ENCODE measurements at regions not wholly inside any gene's neighbourhood (a gene's known extent, or its start where the extent isn't known, plus 50 kb on each side); places are given as distances from the start of the nearest gene placed in this dataset.

GRCh38 chr14:100673807-100674154 is 52.9 kb upstream of the DLK1 start:
- Histone ChIP-seq H3K4me1 (ENCODE audit: low read length) (no peaks in the 10 kb centered on the region), H4K20me1 (ENCODE audit: insufficient read depth, low read length) (no peaks in the 10 kb centered on the region), H3K4me2 (ENCODE audit: low read length) (no peak overlapping the region), H3K79me2 (ENCODE audit: low read length) (no peaks in the 10 kb centered on the region), H3K36me3 (replicated peaks; ENCODE audit: low read depth, low read length) (no peaks in the 10 kb centered on the region), H3K9ac (ENCODE audit: low read length) (no peak overlapping the region), H3K27me3 (ENCODE audit: low read depth, low read length) (peaks cover 17% of the 10 kb centered on the region), H3K9me3 (ENCODE audit: insufficient read depth, low read length) (no peaks in the 10 kb centered on the region), H2AFZ (ENCODE audit: low read depth, low read length) (no peak overlapping the region), H3K4me3 (ENCODE audit: low read length) (no peak overlapping the region), H3K27ac (ENCODE audit: low read length) (no peak overlapping the region)
- no peak for TF ChIP-seq CTCF (IDR thresholded peaks at IDR 0.05; ENCODE audit: low read depth, low read length)

GRCh38 chr14:100674428-100674827 is 52.3 kb upstream of the DLK1 start:
- no peaks in the 10 kb centered on the region for H3K79me2 ChIP-seq (ENCODE audit: low read length)

GRCh38 chr14:100674897-100675619 is 51.6 kb upstream of the DLK1 start:
- H3K4me1 ChIP-seq (ENCODE audit: low read length) = no peaks in the 10 kb centered on the region
- no peak overlapping the region for H3K27ac ChIP-seq (ENCODE audit: low read length)
- no peak overlapping the region for H3K4me2 ChIP-seq (ENCODE audit: low read length)
- H3K4me3 ChIP-seq (ENCODE audit: low read length) = no peak overlapping the region
- TF ChIP-seq CTCF (IDR thresholded peaks at IDR 0.05; ENCODE audit: low read depth, low read length) (no peak), EZH2phosphoT487 (IDR thresholded peaks at IDR 0.05; ENCODE audit: low read depth) (no peak)
- H3K9ac ChIP-seq (ENCODE audit: low read length) = no peak overlapping the region
- H3K36me3 ChIP-seq (replicated peaks; ENCODE audit: low read depth, low read length) = no peaks in the 10 kb centered on the region
- no peaks in the 10 kb centered on the region for H4K20me1 ChIP-seq (ENCODE audit: insufficient read depth, low read length)
- H3K79me2 ChIP-seq (ENCODE audit: low read length) = no peaks in the 10 kb centered on the region
- H3K27me3 ChIP-seq (ENCODE audit: low read depth, low read length) = peaks cover 17% of the 10 kb centered on the region
- H3K9me3 ChIP-seq (ENCODE audit: insufficient read depth, low read length) = no peaks in the 10 kb centered on the region
- no peak overlapping the region for H2AFZ ChIP-seq (ENCODE audit: low read depth, low read length)

More at GRCh38 chr14:100674428-100674827, 52.3 kb upstream of the DLK1 start:
- Histone ChIP-seq H2AFZ (ENCODE audit: low read depth, low read length) (no peak overlapping the region), H3K4me1 (ENCODE audit: low read length) (no peaks in the 10 kb centered on the region), H3K4me2 (ENCODE audit: low read length) (no peak overlapping the region), H4K20me1 (ENCODE audit: insufficient read depth, low read length) (no peaks in the 10 kb centered on the region), H3K36me3 (replicated peaks; ENCODE audit: low read depth, low read length) (no peaks in the 10 kb centered on the region), H3K27me3 (ENCODE audit: low read depth, low read length) (peaks cover 17% of the 10 kb centered on the region), H3K9ac (ENCODE audit: low read length) (no peak overlapping the region), H3K4me3 (ENCODE audit: low read length) (no peak overlapping the region), H3K9me3 (ENCODE audit: insufficient read depth, low read length) (no peaks in the 10 kb centered on the region), H3K27ac (ENCODE audit: low read length) (no peak overlapping the region)
- TF ChIP-seq CTCF (IDR thresholded peaks at IDR 0.05; ENCODE audit: low read depth, low read length) = no peak

- no peak overlapping the region for H2AFZ ChIP-seq (ENCODE audit: low read depth, low read length)
- H3K36me3 ChIP-seq (replicated peaks; ENCODE audit: low read depth, low read length) = no peaks in the 10 kb centered on the region
- no peaks in the 10 kb centered on the region for H3K79me2 ChIP-seq (ENCODE audit: low read length)
- H3K27me3 ChIP-seq (ENCODE audit: low read depth, low read length) = peaks cover 17% of the 10 kb centered on the region
- H3K4me2 ChIP-seq (ENCODE audit: low read length) = no peak overlapping the region
- H4K20me1 ChIP-seq (ENCODE audit: insufficient read depth, low read length) = no peaks in the 10 kb centered on the region
- H3K4me3 ChIP-seq (ENCODE audit: low read length) = no peak overlapping the region
- H3K27ac ChIP-seq (ENCODE audit: low read length) = no peak overlapping the region
- TF ChIP-seq EZH2phosphoT487 (IDR thresholded peaks at IDR 0.05; ENCODE audit: low read depth) (no peak), CTCF (IDR thresholded peaks at IDR 0.05; ENCODE audit: low read depth, low read length) (no peak)
- H3K4me1 ChIP-seq (ENCODE audit: low read length) = no peaks in the 10 kb centered on the region
- H3K9me3 ChIP-seq (ENCODE audit: insufficient read depth, low read length) = no peaks in the 10 kb centered on the region
- no peak overlapping the region for H3K9ac ChIP-seq (ENCODE audit: low read length)
Observed at GRCh38 chr14:100675699-100676684, 50.7 kb upstream of the DLK1 start.

All from OCI-LY3 (cell line).